ENCODE measurements at regions not wholly inside any gene's neighbourhood (a gene's known extent, or its start where the extent isn't known, plus 50 kb on each side); places are given as distances from the start of the nearest gene placed in this dataset.
"Not testable (repeated sequence)": the region's sequence is repeated elsewhere in the genome, so short reads cannot be mapped to it uniquely, and the experiment has no call there.

DNA sequence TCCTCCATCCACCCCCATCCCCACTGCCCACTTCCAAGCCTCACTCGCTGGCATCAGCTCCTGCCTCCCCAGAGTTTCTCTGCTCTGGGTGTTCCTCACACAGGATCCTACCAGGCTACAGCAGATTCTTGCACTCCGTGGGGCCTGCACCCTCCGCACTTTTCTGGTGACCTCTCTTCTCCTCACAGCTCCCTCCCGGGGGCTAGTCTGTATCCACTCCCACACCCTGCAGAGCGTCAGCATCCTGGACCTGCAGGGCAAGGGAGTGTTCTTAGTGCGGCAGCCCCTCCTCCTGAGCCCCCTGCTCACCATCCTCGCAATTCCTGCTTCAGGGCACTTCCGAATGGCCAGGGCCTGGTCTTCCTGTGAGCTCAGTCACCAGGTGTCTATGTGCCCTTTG is 224.2 kb downstream of the DLL1 start:
- no peak for DNase-seq (ENCODE audit: insufficient read length, low spot score)
- no peak for TF ChIP-seq POU2F2 (IDR thresholded peaks at IDR 0.05; ENCODE audit: low read depth, low read length)
- TF ChIP-seq POLR2A (IDR thresholded peaks at IDR 0.05; ENCODE audit: low read depth, low read length): no peak
- TF ChIP-seq POLR2AphosphoS5 (IDR thresholded peaks at IDR 0.05; ENCODE audit: low read depth, low read length): no peak
- TF ChIP-seq TAF1 (IDR thresholded peaks at IDR 0.05; ENCODE audit: low read depth, low read length): no peak
- TF ChIP-seq SPI1 (IDR thresholded peaks at IDR 0.05; ENCODE audit: low read depth, low read length): no peak
- TF ChIP-seq PAX5 (IDR thresholded peaks at IDR 0.05; ENCODE audit: insufficient read depth, low read length, severe bottlenecking): no peak
- FAIRE-seq: no peak

DNA sequence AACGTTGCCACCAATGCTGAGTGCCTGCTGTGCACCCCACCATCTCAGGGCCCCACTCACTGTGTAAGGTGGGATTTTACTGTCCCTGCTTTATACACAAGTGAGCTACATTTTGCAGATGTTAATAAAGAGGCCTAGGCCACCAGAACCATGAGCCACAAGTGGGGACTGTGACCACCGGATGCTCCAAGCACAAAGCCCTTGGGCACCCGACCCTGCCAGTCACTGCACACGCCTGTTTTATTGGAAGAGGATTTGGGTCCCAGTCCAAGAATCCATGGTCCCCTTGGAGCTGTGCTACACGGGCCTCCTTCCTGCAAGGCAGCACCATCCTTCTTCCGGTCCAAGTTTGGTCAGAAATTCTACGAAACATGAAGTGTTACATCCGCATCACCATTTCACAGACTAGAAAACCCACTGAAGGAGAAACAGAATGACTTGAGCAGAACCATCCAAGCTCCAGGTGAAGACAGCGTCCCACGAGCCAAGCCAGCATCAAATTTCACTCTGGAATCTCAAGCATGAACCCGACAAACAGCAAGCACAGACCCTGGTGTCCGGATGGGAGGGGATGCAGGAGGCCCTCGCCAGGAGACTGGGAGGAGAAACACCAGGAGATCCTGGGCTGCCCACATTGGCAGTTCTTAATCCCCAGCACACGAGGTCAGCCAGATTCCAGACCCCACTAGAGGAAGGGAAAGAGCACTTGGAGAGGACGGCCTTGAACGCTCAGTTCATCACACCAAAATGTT is 226.9 kb downstream of the DLL1 start:
- no peak for TF ChIP-seq POLR2A (IDR thresholded peaks at IDR 0.05; ENCODE audit: low read depth, low read length)
- TF ChIP-seq POLR2AphosphoS5 (IDR thresholded peaks at IDR 0.05; ENCODE audit: low read depth, low read length): no peak
- FAIRE-seq: no peak
- DNase-seq (ENCODE audit: insufficient read length, low spot score): no peak

DNA sequence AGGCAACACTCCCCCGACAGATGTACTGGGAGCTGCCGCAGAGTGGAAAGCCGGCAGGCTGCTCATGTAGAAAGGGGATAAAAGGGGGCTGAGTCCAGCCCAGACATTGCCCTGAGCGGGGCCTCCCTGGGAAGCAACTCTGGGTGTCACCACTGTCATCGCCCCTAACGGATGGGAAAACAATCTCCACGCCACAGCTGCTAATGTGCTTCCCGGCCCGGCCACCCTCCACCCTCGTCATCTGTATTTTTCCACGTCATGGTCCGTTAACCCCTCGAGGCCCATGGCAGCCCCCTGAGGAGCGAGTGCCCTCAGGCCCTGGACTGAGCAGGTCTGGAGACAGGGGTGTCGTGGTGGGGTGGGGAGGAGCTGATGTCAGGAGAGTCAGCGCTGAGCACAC is 227.4 kb downstream of the DLL1 start:
- FAIRE-seq (no peak), DNase-seq (ENCODE audit: insufficient read length, low spot score) (no peak)
- TF ChIP-seq POU2F2 (IDR thresholded peaks at IDR 0.05; ENCODE audit: low read depth, low read length): no peak

DNA sequence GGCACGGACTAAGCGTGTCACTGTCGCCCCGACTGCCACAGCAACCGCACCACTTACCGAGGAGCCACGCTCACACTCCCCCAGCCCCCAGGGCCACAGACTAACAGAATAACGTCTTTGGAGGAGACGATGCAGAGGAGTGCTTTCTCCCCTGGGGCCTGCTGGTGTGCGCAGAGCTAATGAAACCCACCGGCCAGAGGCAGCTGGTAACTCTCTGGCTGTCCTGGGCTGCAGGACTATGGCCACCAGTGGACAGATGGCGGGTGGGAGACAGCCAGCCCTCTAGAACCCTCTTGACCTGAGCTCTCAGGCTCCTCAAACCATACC is 228.0 kb downstream of the DLL1 start:
- DNase-seq (ENCODE audit: insufficient read length, low spot score) (no peak), FAIRE-seq (no peak)
- TF ChIP-seq SPI1 (IDR thresholded peaks at IDR 0.05; ENCODE audit: low read depth, low read length) (no peak), POU2F2 (IDR thresholded peaks at IDR 0.05; ENCODE audit: low read depth, low read length) (no peak), PAX5 (IDR thresholded peaks at IDR 0.05; ENCODE audit: insufficient read depth, low read length, severe bottlenecking) (no peak)

DNA sequence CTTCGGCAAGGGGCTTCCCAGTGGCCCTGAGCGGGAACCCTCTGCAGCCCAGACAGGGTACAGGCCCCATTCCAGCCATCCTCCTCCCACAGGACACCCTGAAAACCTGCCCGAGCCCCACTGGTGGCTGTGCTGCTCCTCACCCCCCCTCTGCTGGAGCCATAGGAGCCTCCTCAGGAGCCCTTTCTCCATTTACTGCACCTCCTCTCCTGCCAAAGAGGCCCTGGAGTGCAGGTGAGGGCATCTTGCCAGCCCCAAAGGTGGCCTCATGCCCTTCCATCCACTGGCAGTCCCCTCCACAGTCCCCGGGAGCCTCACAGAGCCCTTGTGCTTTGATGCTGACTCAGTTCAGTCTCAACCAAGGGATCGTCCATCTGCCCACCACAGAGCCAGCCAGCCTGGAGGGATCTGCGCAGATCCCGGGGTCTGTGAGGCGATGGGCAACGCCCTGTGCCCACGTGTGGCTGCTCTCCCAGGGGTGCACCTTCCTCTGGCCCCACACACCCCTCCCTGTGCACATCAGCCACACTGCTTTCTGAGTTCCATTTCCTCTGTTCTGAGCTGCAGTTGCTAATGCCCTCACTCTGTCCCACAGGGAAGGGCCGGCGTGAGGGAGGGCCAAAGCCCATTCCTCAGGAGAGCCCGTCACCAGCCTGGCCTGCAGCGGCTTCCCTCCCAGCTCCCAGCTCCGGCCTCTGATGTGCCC is 228.5 kb downstream of the DLL1 start:
- no peak for DNase-seq (ENCODE audit: insufficient read length, low spot score)
- no peak for FAIRE-seq
- TF ChIP-seq POLR2A (IDR thresholded peaks at IDR 0.05; ENCODE audit: low read depth, low read length) (no peak), POU2F2 (IDR thresholded peaks at IDR 0.05; ENCODE audit: low read depth, low read length) (no peak), SPI1 (IDR thresholded peaks at IDR 0.05; ENCODE audit: low read depth, low read length) (no peak), PAX5 (IDR thresholded peaks at IDR 0.05; ENCODE audit: insufficient read depth, low read length, severe bottlenecking) (no peak), TAF1 (IDR thresholded peaks at IDR 0.05; ENCODE audit: low read depth, low read length) (no peak), POLR2AphosphoS5 (IDR thresholded peaks at IDR 0.05; ENCODE audit: low read depth, low read length) (no peak)

DNA sequence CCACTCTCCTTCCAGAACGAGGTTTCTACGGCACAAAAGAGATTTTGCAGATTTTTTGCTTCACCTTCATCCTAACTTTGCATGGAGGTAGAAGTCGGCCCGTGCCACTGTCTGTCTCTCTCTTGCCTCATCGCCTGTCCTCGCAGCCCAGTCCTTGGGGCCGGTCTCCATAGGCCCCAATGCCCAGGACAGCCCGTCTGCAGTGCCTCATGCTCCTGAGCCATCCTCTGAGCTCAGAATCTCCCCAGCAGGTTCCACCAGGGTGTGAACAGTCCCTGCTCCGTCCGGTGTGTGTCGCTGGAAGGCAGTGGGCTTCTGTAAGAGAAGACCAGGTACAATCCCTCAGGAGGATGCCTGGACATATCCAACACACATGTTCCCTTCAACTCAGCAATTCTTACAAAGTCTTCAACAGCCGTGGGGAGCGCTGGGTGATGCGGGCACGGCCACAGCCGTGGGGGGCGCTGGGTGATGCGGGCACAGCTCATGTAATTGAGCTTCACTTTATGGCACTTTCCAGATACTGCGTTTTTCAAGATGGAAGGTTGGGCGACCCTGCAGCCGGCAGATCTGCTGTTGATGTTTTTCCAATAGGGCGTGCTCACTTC is 231.9 kb downstream of the DLL1 start:
- DNase-seq (ENCODE audit: insufficient read length, low spot score): no peak
- TF ChIP-seq POLR2AphosphoS5 (IDR thresholded peaks at IDR 0.05; ENCODE audit: low read depth, low read length) (no peak), POU2F2 (IDR thresholded peaks at IDR 0.05; ENCODE audit: low read depth, low read length) (no peak), TAF1 (IDR thresholded peaks at IDR 0.05; ENCODE audit: low read depth, low read length) (no peak), POLR2A (IDR thresholded peaks at IDR 0.05; ENCODE audit: low read depth, low read length) (no peak), SPI1 (IDR thresholded peaks at IDR 0.05; ENCODE audit: low read depth, low read length) (no peak), PAX5 (IDR thresholded peaks at IDR 0.05; ENCODE audit: insufficient read depth, low read length, severe bottlenecking) (no peak)
- no peak for FAIRE-seq

DNA sequence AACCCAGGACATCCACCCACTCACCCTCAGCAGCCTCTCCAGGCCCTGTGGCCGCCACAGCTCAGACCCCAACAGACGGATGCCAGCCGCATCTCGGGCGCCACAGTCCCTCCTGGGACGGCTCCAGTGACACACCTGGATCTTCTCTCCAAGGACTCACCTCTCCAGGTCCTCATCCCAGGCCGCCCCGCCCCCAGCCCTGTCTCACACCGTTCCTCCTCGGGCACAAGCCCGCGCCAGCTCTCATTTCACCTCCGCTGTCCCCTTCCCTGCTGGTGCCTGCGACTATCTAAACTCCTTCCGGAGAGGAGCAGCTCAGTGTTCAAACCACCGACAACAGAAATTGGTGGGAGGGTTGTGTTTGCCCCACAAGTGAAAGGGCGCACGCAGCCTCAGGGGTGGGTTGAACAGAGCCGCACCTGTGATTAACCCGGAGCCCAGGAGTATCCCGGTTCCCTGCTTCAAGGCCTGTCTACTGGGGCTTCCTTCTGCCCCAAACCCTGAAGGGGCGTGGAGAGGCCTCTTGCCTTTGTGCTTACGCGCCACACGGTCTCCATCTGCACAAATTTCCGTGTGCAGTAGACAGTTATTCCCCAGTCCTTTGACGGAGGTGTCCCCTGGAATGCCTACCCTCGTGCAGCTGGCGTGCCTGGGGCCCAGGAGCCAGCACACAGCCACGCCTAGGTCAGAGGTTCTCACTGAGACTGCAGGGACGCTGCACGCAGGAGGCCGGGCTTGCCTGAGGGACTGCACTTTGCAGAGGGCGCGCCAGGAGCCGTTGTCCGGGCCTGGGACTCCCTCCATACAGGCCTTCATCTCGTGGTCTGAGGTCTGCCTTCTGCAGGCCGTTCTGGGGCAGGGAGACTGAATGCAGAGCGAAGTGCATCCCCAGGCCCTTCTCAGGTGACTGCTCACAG is 232.7 kb downstream of the DLL1 start:
- no peak for DNase-seq (ENCODE audit: insufficient read length, low spot score)
- FAIRE-seq: no peak
- no peak for TF ChIP-seq PAX5 (IDR thresholded peaks at IDR 0.05; ENCODE audit: insufficient read depth, low read length, severe bottlenecking)
- TF ChIP-seq POLR2A (IDR thresholded peaks at IDR 0.05; ENCODE audit: low read depth, low read length): no peak
- no peak for TF ChIP-seq POLR2AphosphoS5 (IDR thresholded peaks at IDR 0.05; ENCODE audit: low read depth, low read length)
- no peak for TF ChIP-seq POU2F2 (IDR thresholded peaks at IDR 0.05; ENCODE audit: low read depth, low read length)
- TF ChIP-seq SPI1 (IDR thresholded peaks at IDR 0.05; ENCODE audit: low read depth, low read length): no peak
- no peak for TF ChIP-seq TAF1 (IDR thresholded peaks at IDR 0.05; ENCODE audit: low read depth, low read length)

DNA sequence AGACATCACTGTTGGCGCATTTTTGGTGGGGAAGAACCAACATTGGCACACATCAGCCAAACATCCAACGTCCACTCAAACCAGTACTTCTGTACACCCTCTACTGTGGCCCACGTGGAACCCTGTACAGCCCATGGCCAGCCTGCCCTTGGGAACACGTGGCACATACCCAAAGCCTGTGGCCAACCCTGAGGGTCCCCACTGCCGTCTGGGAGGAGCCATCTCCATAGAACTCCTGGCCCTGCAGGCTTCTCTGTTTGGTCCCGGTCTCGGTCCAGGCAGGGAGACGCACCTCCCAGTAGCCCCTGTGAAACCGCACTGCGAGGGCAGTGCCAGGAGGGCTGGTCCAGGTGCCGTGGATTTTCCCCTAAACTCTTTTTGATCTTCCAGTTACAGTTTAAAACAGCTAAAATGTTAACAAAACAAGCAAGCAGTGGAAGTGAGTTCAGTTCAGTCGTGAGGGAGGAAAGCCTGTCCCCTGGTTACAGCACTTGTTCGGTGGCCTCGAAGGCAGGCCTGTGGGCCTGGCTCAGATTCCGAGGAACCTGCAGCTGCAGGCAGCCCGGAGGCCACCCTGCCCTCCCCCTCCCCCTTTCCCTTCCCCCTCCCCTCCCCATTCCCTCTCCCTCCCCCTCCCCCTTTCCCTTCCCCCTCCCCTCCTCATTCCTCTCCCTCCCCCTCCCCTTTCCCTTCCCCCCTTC is 233.7 kb downstream of the DLL1 start:
- FAIRE-seq (no peak), DNase-seq (ENCODE audit: insufficient read length, low spot score) (no peak)
- TF ChIP-seq PAX5 (IDR thresholded peaks at IDR 0.05; ENCODE audit: insufficient read depth, low read length, severe bottlenecking) (no peak), SPI1 (IDR thresholded peaks at IDR 0.05; ENCODE audit: low read depth, low read length) (no peak), POLR2AphosphoS5 (IDR thresholded peaks at IDR 0.05; ENCODE audit: low read depth, low read length) (no peak), POLR2A (IDR thresholded peaks at IDR 0.05; ENCODE audit: low read depth, low read length) (no peak), TAF1 (IDR thresholded peaks at IDR 0.05; ENCODE audit: low read depth, low read length) (no peak), POU2F2 (IDR thresholded peaks at IDR 0.05; ENCODE audit: low read depth, low read length) (no peak)

DNA sequence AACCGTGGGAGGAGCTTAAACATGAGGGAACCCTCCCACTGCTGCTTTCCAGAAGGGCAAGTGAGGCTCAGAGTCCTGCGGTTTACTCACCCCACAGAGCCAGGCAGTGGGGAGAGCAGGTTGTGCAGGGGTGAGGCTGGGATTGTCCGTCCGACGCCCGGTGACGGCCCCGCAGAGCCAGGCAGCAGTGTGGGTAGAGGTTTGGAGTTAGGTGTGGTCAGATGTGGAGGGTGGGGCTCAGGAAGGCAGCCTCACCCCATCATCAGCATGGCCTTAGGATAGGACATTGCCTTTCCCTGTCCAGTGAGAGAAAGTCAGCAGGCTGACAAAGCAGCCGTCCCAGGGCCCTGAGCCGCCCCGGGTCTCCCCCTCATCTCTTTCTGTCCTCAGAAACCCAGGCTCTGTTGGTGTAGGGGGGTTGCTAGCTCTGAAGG is 234.6 kb downstream of the DLL1 start:
- FAIRE-seq (no peak), DNase-seq (ENCODE audit: insufficient read length, low spot score) (no peak)
- no peak for TF ChIP-seq POLR2A (IDR thresholded peaks at IDR 0.05; ENCODE audit: low read depth, low read length)
- TF ChIP-seq PAX5 (IDR thresholded peaks at IDR 0.05; ENCODE audit: insufficient read depth, low read length, severe bottlenecking): no peak
- no peak for TF ChIP-seq POU2F2 (IDR thresholded peaks at IDR 0.05; ENCODE audit: low read depth, low read length)
- TF ChIP-seq SPI1 (IDR thresholded peaks at IDR 0.05; ENCODE audit: low read depth, low read length): no peak
- TF ChIP-seq POLR2AphosphoS5 (IDR thresholded peaks at IDR 0.05; ENCODE audit: low read depth, low read length): no peak
- no peak for TF ChIP-seq TAF1 (IDR thresholded peaks at IDR 0.05; ENCODE audit: low read depth, low read length)

DNA sequence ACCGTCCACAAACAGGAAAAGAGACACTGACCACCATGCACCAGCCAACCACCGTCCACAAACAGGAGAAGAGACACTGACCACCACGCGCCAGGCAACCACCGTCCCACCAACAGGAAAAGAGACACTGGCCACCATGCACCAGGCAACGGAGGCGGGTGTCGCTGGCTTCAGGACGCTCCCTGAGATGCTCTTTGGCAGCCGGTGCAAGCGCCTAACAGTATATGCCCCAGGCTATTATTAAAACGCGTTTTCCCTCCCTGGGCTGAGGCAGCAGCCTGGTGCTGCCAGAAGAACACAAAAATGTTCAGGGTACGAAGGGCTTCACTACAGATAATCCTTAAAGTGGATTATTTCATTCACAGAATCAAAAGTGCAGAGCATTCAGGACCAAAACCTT is 235.1 kb downstream of the DLL1 start:
- not testable (repeated sequence) for FAIRE-seq; DNase-seq (ENCODE audit: insufficient read length, low spot score)
